GM19397 (cell line): ENCODE measurements at regions not wholly inside any gene's neighbourhood (a gene's known extent, or its start where the extent isn't known, plus 50 kb on each side); places are given as distances from the start of the nearest gene placed in this dataset.
"Not testable (repeated sequence)": the region's sequence is repeated elsewhere in the genome, so short reads cannot be mapped to it uniquely, and the experiment has no call there.

Experiments used
- ATAC-seq: cut with Tn5 transposase; IDR thresholded peaks from one replicate; pipeline ENCODE4 v1.9.1; 2021; ENCODE audit warnings: mild to moderate bottlenecking, moderate library complexity; ENCODE audit not compliant: unreplicated experiment

DNA sequence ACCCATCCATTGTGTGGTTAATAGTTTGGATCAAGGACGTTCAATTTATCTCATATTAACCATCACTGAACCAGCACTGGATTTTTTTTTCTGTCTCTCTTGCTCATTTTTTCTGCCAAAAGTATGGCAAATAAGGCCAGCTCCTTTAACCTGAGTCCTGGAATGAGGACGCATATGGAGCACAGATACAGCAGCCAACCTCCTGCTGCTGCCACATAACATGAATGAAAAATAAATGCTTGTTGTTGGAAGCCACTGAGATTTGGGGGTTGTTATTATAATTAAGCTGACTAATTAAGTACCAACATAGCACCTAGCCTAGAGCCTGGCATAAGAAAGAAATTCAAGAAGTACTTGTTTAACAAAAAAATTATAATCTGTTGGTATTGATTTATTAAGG, 335.3 kb upstream of the DUSP10 start:
- no peak for ATAC-seq

DNA sequence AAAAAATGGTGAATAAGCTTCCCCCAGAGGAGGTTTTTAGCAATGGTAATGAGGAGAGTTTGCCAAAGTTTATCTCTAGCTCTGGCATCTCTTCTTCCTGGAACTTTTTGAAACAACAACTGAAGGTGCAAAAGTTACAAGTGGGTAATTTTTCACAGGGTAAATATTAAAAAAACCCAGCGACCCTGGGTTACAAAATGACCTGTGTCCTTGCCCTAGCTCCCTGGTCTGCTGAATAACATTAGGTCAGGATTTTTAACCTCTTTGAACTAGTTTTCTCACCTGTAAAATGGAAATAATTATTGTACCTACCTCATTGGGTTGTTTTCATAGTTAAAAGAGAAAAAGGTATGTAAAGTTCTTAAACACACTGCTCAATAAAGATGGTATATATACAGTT, 332.4 kb upstream of the DUSP10 start:
- ATAC-seq, result no peak

DNA sequence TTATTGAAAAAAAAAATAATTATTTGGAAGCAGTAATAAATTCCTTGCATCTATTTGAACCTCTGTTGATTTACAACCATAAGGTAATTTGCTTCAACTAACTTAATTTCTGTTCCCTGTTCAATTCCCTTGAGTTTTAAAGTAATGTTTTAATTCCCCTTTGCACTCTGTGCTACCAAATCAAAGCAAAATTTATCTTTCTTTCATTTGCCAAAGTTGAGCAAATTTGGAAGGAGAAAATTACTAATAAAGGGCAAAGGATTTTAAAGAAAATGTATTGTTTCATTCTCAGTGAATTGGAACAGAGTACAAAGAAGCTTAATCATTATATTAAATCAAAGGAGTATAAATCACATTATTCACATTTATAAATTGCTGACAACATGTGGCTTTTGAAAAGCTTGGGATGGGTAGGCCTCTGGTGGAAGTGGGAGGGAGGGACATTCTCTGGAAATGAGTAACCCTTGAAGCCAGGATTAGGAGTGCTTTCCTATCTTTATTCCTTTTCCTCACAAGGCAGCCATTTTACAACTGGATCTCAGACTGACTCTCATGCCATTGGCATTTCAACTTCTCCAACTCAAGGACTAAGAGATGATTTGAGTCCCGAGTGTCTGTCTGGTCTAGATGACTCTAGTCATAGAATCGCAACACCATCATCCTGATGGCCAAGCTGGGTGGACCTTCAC, 331.6 kb upstream of the DUSP10 start:
- no peak for ATAC-seq

DNA sequence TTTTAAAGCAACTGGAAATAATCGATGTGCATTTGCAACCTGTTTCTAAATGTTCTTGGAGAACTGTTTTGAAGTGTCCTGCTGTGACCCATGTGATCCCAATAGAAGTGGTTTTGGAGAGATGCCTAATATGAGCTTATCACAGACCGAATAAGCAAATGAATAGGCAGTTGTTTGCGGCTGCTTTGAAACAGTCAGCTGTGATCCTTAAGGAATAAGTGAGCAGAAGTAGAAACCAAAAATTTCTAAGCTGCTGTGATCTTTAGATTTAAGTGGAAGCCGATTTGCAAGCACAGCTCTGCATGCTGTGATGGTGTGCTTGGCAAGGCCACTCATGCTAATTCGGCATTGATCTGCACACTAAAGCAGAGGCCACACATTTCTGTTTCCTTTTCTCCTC, 329.5 kb upstream of the DUSP10 start:
- ATAC-seq, result no peak

DNA sequence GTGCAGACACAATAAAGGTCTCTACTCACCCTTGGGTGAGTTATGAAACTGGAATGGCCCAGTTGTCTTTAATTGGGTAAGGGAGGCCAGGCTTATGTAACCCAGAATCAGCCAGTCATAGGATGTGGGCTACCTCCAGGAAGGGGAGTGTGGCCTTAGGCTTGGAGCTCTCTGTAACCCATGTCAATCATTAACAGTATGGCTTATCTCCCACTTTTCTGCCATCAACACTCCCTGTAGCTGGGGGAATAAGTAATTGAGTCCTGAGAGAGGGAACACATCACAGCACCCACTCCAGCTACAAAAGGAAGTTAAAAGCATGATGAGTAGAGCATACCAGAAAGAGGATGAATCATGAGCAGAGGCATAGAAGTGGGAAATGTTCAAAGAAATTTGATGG, 327.0 kb upstream of the DUSP10 start:
- no peak for ATAC-seq

DNA sequence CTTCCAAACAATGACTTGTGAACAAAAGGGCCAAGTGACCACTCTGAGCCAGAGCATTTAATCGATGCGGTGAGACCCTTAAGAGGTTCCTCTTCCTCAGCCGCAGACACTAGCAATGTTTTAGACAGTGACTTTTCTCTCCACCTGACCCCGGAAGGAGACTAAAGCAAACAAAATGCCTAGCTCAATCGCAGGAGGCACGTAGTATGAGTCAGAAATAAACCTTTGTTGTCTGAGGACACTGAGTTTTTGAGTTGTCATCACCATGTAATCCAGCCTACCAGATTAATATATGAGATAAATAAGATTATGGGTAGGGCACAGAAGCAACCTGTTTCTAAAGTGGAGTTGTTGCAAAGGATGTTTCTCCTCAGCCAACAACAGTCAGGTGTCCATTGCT, 326.2 kb upstream of the DUSP10 start:
- ATAC-seq, result no peak

DNA sequence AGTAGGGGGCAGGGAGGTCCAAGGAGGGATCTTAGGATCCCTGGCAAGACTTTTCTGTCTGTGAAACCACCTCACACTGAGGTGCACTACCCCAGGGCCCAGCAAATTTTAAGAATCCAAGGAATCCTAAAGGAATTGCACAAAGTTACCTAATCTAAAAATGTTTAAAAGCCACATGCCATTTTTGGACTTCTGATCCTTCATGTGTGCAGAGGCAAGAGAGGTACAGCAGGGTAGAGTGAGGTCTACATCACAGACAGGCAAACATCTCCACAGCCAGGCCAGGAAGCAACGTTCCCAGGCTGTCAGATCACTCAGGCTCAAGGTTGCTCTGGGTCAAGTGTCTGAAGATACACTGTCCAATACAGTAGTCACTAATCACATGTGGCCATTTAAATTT, 324.6 kb upstream of the DUSP10 start:
- no peak for ATAC-seq

DNA sequence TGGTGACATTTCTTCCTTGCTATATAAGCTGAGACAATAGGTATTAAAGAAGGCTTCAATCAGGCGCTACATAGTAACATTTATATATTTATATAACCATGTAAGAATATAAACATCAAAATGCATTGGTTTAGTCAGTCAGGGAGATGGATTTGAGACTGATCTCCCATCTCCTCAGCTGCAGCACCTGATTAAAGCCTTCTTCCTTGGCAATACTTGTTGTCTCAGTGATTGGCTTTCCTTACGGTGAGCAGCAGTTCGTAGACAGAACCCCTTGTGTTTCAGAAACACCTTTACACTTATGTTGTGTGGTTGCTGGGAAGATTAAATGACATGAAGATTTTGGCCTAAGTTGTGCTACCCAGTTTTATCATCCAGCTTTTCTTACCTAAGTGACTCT, 323.3 kb upstream of the DUSP10 start:
- no peak for ATAC-seq

DNA sequence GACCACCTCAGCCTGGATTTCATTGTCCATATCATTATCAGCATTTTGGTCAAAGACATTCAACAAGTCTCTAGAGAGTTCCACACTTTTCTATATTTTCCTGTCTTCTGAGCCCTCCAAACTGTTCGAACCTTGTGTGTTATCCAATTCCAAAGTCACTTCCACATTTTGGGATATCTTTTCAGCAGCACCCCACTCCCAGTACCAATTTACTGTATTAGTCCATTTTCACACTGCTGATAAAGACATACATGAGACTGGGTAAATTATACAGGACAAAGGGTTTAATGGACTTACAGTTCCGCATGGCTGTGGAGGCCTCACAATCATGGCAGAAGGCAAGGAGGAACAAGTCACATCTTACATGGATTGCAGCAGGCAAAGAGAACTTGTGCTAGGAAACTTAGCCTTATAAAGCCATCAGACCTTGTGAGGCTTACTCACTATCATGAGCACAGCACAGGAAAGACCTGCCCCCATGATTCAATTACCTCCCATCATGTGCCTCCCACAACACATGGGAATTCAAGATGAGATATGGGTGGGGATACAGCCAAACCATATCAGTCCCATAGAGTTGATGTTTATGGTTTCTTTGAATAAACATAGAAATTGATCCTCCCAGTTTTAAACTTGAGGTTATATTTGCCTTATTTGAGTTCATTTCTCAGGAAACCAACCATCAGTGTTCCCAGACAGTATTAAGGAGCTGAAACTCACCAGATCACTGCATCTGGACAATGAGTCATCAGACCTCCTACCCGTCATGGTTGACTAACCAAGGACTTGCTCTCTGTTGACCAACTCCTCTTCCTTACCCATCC, 322.7 kb upstream of the DUSP10 start:
- ATAC-seq, result no peak

DNA sequence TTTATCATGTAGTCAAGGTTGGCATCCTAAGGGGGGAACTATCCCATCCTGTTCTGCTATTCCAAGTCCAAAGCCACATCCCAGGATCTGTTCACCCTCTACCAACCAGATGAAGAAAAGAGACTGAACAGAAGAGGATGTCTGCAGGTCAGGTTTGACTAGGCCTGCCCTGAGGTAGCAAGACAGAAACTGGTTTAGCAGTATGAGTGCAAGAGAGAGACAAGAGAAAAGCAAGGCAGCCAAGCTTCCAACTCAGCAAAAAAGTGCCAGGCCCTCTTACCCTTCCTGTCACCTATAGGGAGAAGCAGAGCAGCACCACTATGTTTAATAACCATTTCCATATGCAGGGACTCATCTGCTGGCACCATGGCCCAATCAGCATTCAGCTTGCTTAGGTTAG, 320.8 kb upstream of the DUSP10 start:
- ATAC-seq, result no peak

DNA sequence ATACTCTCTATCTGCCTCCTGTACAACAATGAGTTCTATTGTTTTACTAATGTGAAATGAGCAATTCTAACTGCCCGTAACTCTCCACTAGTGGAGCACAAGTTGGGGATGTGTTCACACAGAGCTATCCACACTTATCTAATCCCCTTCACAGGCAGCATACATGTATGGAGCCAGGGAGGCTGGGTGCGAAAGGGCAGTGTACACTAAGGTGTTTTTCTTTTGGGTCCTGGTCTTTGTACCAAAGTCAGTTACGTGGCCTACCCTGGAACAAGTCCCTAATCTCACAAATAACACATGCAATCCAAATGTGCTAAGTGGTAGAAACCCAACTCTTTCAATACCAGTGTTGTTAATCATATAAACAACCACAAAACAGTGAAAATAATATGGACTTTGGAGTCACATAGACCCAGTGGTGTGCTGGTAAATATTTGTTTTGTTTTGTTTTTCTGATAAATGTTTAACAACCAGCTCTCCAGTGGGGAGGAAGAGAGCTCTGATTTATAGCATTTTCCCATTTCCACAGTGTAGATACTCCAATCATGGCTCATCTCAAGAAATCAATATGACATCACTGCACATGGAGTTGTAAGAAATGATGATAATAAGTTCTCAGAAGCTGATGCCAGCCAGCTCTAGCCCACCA, 319.9 kb upstream of the DUSP10 start:
- ATAC-seq, result no peak

DNA sequence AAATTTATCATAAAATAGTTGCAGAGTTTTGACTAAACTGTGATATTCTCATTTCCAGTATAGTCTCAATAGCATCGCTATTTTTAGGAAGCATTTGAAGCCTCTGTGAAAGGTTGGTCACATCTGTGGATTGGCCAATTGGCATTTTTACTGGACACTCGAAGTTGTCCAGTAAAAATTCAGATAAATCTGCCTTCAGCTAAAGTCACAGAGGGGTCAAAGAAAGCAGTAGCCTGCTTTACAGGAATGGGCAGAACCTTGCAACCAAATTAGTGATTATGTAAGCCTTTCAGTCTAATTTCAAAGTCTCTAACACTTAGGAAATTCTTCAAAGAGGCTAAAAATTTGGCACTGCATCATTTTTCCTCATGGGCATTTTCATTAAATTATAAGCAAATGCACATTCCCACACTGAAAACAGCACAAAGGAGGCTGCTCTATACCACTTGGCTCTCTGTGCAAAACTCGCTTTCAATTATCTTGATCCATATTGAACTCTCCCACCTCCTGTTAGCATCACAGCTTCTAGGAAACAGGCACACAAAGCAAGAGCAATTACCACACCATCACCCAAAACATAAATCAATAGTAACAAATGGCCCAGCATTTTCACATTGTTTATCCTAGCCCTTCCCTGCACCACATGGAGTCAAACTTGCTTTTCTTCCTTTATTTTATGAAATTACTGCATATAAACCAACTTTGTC, 318.5 kb upstream of the DUSP10 start:
- ATAC-seq, result no peak

DNA sequence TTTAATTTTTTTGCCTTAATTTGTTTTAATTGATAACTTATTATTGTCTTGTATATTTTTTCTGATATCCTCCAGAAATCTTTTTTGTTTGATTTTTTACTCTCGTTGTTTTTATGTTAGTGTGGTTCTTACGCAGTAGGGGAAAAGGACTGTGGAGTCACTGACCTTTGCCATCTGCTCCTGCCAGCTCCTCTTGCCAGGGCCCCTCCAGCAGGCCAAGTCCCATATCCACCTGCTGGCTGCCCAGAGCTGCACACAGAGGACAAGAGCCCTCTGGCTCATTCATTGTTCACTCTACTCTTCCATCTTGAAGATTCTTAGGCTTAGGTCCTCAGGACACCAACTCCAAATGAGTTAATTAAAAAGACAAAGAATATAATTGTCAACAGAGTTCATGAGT, 316.4 kb upstream of the DUSP10 start:
- ATAC-seq, result no peak

DNA sequence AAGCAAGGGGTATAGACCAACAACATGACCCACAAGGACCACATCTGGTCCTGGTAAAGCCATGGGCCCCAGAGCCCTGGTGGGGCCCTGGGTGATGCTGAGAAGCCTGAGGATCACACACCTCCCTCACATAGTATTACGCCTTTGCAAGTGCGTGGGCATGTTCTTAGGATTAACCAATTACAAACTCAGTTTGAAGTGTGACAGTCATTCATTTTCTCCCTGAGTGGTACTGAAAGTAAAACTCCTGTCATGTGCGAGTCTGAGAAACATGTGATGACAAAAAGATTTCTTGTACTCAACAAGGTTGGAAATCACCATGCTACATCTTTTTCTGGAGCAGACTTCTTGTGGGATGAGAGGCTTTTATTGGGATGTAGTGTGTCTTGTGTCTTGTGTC, 315.3 kb upstream of the DUSP10 start:
- no peak for ATAC-seq

DNA sequence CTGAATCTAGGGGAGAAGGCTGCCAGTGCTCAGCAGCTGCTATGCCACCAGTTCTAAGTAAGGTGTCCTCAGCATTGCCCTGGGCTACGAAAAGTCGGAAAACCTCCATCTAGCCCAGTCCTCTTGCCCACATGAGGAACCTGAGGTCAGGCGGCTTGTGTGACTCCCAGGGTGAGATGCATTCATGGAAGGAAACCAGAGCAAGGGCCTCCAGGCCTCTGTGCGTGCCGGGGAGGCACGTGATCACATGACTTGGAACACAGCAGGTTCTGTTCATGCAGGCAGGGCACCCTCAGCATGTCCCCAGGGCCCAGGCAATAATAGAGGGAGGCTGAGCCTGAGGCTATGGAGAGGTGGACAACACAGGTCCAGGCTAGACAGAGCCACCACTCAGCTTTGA, 312.5 kb upstream of the DUSP10 start:
- no peak for ATAC-seq

DNA sequence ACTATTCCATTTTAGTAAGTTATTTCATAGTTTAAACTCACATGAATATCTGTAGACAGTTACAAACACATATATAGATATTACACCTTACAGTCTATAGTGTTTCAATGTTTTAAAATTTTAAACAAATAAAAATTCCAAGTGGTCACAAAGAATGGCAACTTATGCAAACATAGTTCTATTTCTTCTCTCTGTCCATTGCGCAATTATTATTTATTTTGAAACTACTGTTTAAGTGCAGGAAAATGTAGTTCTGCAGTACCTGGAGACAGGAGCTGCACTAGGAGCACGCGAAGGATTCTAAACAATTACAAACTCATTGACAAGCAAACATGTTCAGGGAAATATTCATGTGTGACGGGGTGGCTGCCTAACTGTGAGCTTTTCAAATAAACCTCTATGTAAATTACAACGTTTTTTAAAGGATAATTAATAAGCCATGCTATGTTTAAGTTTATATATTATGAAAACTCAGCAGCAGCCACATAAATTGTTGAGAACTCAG, 312.0 kb upstream of the DUSP10 start:
- no peak for ATAC-seq

DNA sequence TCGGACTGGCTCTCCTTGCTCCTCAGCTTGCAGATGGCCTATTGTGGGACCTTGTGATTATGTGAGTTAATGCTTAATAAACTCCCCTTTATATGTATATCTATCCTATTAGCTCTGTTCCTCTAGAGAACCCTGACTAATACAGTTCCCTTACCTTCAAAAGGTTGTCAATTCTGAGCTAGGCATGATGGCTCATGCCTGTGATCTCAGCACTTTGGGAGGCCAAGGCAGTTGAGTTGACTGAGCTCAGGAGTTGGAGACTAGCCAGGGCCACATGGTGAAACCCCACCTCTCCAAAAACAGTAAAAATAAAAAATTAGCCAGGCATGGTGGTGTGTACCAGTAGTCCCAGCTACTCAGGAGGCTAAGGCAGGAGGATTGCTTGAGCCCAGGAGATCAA, 309.4 kb upstream of the DUSP10 start:
- ATAC-seq, result not testable (repeated sequence)

DNA sequence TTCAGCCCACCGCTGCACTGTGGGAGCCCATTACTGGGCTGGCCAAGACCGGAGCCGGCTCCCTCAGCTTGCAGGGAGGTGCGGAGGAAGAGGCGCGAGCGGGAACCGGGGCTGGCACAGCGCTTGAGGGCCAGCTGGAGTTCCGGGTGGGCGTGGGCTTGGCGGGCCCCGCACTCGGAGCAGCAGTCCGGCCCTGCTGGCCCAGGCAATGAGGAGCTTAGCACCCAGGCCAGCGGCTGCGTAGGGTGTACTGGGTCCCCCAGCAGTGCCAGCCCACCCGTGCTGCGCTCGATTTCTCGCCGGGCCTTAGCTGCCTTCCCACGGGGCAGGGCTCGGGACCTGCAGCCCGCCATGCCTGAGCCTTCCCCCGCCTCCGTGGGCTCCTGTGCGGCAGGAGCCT, 307.8 kb upstream of the DUSP10 start:
- ATAC-seq, result not testable (repeated sequence)

DNA sequence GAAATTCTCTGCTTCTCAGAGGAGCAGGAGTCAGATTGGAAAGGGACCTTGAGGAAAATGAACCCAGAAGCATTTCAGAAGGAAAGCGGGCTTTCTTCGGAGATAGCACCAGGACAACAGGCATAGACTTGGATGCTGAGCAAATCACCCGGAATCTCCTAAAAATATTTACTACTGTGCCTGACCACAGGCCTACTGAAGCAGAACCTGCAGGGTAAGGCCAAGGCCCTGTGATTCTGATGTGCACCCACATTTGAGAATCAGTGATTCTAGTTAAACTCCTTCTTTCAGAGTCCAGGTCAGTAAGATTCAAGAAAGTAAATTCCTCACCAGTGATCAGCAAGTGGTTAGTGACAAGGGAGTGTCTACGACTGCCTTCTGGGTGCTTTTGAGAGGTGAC, 307.3 kb upstream of the DUSP10 start:
- no peak for ATAC-seq

DNA sequence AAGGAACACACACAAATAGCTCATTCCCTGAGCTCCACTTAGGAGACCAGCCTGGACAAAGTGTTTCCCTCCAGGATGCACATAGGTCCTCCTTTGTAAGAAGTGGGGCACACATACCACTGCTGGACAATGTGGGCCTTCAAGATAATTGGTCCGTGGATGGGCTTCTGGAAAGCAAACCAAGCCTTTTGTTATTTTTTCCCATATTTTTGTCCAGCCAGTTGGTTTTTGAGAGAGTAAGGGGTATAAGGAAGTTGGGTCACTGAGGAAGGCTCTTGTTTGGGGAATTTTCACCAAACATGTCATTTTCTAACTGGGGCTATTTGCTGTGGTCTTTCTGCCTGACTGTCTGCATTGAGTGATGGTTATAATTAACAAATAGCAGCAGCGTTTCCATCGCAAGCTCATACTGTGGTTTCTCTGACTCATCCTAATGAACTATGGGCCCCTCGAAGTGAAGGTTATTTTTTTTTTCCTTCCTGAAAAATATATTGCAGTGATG, 306.3 kb upstream of the DUSP10 start:
- ATAC-seq, result no peak

DNA sequence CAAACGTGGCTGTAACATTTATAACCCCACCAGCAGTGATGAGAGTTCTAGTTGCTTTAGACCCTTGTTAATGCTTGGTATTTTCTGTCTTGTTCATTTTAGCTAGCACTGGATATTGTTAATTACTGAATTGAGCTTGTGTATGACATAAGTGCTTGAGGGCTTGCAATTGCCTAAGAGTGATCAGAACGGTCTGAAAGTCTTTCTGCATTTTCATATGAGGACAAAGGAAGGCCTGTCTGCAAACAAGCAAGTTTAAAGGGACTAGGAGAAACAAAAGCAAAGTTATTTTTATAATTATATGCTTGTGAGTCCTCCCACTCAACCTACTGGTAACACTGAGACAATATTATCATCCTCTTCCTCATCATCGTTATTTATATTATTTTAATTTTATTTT, 305.5 kb upstream of the DUSP10 start:
- no peak for ATAC-seq
